ENCODE measurements at regions not wholly inside any gene's neighbourhood (a gene's known extent, or its start where the extent isn't known, plus 50 kb on each side); places are given as distances from the start of the nearest gene placed in this dataset.
A peak's percentile ranks its signal among the peaks of the same experiment; 100 is the strongest.

DNA sequence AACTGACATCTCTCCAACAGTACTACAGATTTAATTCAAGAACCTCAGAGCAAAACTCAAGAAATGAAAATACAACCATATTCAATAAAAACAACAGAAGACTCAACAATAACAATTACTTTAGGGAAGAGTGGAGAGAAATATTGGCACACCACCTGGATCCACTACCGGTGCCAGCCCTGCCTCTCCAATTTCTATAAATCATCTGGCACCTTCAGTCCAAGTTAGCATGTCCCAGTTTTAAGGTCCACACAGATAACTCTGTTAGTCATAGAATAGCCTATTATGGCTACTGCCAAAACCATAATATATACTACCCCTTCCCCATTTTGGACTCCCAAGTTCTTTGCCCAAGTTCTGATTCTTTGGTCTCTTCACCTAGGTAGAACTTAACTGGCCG is 69.9 kb upstream of the PSMA6 start:
- no peak for DNase-seq (ENCODE audit: low read depth)

DNA sequence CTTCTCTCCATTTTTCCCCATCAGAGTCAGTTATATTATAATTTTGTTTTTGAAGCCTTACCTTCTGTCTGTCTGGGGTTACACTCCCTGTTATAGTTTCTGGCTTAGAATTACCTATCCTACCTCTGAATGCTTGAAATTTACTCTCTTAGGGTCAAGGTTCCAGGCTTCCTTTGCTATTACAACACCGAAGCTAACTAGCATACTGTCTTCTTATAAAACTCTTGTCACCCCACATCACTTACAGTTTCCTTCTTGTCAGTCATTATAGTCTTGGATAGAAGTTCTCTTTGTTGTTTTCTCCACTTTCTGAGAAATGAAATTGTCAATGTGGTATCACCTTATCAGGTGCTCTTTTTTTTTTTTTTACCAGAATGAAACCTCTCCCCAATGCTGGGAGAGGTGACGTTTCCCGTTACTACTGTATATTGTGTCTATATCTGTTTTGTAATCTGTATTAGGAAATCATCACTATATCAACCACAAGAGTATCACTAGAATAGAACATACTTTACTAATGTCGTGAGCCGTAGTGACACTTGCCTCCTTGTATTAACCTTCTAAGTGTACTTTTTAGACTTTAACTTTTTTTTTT is 69.2 kb upstream of the PSMA6 start:
- no peak for DNase-seq (ENCODE audit: low read depth)

DNA sequence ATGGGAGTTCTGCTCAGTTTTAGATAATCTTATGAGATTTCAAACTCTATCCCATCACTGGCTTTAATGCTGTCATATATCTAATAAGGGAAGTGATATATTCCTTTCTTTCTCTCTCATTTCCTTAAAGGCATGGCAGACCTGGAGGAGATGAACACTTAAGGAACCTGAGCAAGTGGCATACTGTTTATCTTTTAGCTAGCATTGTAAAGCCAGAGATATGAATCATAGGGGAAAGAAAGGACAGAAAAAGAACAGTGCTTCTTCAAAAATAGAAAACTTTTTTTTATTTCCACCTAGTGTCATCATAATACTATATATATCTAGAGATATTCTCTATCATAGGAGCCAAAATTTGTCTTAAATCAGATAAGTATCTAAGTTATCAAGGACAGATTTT is 68.3 kb upstream of the PSMA6 start:
- peak; percentile 26 for DNase-seq (ENCODE audit: low read depth)

DNA sequence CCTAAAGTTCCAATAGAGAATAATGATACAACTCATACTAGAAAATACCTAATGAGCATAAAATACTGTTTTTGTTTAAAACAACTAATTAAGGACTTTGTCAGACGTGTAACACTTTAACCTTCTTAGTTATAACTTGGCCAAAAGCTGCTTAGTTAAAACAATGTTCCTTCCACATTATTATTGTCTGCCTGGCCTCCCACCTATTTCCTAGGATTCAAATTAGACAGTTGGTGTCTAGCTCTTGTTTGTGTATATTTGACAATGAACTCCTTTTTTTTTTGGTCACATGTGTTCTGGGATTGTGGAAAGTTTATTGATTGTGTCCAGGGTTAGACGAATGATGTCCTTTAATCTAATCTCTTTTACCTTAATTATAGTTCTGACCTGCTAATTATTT is 67.6 kb upstream of the PSMA6 start:
- DNase-seq (ENCODE audit: low read depth), result no peak

DNA sequence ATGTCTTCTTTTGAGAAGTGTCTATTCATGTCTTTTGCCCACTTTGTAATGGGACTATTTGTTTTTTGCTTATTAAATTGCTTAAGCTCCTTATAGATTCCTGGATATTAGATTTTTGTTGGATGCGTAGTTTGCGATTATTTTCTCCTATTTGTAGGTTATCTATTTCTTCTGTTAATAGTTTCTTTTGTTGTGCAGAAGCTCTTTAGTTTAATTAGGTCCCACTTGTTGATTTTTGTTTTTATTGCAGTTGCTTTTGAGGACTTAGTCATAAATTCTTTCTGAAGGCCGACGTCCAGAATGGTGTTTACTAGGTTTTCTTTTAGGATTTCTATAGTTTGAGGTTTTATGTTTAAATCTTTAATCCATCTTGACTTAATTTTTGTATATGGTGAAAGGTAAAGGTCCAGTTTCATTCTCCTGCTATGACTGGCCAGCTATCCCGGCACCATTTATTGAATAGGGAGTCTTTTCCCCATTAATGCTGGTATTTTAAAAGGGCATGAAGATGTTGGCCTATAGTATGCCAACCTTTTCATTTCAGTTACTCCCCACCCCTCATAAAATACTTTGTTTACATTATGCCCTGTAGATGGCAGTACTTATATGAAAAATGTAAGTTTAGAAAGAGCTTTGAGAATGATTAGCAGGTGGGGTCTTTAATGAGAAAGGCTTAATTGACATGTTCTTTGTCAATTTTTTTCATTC is 62.9 kb upstream of the PSMA6 start:
- no peak for DNase-seq (ENCODE audit: low read depth)

DNA sequence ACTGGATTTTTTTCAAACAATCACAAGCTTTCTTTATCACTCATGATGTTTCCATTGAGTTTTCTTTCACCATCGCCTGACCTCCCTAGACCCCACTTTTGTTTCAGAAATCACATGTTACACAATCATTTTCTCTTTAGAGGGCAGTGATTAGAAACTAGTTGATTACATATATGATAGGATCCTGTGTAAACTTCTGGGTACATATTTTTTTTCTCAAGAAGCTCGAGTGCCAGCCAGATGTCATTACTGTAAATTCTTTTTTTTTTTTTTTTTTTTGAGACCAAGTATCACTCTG is 62.4 kb upstream of the PSMA6 start:
- no peak for DNase-seq (ENCODE audit: low read depth)

DNA sequence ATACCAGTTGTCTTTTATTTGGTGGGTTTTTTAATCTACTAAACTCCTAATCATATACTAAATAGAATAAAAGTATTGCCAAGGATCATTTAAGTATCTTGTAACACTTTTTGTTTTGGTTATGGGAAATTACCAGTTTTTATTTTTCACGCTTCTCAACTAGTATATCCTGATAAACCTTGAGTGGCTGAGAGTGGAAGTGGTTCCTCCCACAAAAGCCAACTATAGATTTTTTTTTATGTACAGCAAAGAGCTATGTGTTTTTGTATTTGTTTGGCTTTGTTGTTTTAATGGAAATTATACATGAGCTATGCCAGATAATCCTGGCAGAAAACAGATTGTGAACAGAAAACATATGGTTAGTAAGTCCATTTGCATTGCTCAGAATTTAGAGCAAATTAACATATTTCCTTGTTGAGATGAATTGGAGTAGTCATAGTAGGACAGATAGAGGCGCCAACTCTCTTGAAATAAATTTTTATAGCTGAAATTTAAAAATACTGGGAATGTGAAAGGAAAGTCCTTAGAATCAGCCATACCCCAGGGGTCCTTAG is 60.9 kb upstream of the PSMA6 start:
- DNase-seq (ENCODE audit: low read depth), result no peak

DNA sequence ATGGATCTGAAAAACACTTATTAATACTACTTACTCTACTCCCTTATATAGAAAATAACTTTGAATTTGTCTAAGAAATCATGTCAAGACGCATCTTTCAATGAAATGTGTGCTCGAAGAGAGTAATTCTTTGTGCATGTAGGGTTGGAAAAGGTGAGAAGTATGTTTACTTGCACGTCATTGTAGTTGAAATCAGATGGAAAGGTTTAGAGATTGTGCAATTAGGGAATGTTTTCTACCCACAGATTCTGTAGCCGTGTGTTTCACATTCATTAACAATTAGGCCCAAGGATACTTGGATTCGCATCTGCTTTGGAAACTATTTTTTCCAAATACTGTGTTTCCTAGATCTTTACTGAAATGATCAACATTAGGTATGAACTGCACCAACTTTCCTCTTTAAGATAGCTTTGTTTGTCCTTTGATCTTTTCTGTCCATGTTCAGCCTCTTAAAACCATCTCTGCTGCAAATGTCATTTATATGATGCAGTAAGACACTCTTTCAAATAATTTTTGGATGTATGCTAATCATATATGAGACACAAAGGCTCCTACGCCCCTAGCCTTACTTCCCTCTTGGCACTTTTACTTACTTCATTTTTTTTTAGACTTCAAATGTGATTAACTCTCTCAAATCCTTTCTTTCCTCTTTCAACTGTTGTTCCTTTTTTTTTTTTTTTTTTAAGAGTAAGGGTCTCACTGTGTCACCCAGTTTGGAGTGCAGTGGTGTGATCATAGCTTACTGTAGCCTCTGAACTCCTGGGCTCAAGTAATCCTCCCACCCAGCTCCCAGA is 58.0 kb upstream of the PSMA6 start:
- DNase-seq (ENCODE audit: low read depth), result no peak

DNA sequence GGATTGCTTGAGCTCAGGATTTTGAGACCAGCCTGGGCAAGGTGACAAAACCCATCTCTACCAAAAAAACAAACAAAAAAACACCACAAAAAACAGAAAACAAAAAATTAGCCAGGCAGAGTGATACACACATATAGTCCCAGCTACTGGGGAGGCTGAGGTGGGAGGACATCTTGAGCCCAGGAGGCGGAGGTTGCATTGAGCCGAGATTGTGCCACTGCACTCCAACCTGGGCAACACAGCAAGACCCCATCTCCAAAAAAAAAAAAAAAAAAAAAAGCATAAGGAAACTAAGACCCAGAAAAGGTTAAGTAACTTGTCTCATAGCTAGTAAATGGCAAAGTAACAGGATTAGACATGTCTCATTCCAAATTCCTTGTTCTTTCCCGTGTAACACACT is 56.3 kb upstream of the PSMA6 start:
- DNase-seq (ENCODE audit: low read depth), result no peak

DNA sequence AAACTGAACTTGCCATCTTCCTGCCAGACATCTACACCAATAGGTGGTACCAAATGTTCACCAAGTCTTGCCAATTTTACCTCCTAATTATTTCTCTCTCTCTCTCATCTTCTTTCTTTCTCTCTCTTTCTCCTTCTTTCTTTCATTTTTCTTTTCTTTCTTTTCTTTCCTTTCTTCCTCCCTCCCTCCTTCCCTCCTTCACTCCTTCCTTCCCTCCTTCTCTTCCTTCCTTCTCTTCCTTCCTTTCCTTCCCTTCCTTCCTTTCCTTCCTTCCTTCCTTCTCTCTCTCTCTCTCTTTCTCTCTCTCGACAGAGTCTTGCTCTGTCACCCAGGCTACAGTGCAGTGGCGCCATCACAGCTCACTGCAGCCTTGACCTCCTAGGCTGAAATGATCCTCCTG is 55.4 kb upstream of the PSMA6 start:
- no peak for DNase-seq (ENCODE audit: low read depth)

DNA sequence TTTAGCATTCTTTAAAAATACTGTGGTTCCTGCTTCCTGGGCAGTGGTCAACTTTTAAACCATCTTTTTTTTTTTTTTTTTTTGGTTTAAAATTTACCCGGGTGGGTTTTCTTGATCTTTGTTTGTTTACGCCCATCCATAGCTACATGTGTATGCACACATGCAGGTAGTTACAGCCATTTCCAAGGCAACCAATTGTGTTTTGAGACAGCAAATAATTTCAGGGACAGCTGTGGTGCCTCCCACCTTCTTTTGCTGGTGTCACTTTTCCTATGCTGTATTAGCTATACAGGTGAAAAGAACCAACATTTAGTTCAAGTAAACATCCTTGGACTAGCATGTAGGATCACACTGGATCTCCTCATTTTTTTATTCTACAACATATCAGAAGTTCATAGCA is 52.0 kb upstream of the PSMA6 start:
- no peak for DNase-seq (ENCODE audit: low read depth)

Measured in myocyte (in vitro differentiated cells).